ENCODE measurements at regions not wholly inside any gene's neighbourhood (a gene's known extent, or its start where the extent isn't known, plus 50 kb on each side); places are given as distances from the start of the nearest gene placed in this dataset.

DNA sequence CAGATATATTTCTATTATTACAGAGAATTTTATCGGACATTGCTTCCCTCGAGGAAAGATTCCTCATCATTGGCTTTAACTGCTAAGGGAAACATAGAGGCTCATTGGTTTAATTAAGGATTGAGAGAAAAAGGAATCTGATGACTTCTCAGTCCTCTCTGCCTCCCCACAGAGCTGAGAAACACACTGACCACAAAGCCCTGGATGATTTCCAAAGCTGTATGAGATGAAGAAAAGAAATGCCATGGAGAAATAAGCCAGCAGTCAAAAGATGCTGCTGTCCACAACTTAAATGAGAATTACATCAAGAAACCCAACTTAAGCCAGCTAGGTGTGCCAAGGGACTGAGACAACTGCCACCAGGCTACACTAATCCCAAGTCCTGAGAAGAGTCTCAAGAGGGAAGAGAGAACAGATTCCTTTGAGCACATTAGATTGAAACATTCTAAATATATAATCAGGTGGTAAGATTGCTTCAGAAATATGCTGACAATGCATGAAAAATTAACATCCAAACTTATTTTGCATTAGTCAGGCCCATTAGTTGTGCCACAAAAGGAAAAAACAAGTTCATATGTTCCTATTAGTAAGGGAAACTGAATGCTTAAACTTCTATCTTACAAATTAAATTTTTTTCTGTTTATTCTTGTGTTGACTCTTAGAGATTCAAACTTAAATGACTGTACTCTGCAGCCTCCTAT, 308.1 kb upstream of the CYRIA start:
- TF ChIP-seq, protein P1, sequence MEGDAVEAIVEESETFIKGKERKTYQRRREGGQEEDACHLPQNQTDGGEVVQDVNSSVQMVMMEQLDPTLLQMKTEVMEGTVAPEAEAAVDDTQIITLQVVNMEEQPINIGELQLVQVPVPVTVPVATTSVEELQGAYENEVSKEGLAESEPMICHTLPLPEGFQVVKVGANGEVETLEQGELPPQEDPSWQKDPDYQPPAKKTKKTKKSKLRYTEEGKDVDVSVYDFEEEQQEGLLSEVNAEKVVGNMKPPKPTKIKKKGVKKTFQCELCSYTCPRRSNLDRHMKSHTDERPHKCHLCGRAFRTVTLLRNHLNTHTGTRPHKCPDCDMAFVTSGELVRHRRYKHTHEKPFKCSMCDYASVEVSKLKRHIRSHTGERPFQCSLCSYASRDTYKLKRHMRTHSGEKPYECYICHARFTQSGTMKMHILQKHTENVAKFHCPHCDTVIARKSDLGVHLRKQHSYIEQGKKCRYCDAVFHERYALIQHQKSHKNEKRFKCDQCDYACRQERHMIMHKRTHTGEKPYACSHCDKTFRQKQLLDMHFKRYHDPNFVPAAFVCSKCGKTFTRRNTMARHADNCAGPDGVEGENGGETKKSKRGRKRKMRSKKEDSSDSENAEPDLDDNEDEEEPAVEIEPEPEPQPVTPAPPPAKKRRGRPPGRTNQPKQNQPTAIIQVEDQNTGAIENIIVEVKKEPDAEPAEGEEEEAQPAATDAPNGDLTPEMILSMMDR (conservative IDR thresholded peaks at IDR 0.05; ENCODE audit: low read depth in 2 of 2) = no peak
- no peak for TF ChIP-seq EZH2 (IDR thresholded peaks at IDR 0.05; ENCODE audit: low read depth, unreplicated experiment)
- TF ChIP-seq POLR2AphosphoS5 (IDR thresholded peaks at IDR 0.05; ENCODE audit: low read depth) = no peak
- TF ChIP-seq, protein P2, sequence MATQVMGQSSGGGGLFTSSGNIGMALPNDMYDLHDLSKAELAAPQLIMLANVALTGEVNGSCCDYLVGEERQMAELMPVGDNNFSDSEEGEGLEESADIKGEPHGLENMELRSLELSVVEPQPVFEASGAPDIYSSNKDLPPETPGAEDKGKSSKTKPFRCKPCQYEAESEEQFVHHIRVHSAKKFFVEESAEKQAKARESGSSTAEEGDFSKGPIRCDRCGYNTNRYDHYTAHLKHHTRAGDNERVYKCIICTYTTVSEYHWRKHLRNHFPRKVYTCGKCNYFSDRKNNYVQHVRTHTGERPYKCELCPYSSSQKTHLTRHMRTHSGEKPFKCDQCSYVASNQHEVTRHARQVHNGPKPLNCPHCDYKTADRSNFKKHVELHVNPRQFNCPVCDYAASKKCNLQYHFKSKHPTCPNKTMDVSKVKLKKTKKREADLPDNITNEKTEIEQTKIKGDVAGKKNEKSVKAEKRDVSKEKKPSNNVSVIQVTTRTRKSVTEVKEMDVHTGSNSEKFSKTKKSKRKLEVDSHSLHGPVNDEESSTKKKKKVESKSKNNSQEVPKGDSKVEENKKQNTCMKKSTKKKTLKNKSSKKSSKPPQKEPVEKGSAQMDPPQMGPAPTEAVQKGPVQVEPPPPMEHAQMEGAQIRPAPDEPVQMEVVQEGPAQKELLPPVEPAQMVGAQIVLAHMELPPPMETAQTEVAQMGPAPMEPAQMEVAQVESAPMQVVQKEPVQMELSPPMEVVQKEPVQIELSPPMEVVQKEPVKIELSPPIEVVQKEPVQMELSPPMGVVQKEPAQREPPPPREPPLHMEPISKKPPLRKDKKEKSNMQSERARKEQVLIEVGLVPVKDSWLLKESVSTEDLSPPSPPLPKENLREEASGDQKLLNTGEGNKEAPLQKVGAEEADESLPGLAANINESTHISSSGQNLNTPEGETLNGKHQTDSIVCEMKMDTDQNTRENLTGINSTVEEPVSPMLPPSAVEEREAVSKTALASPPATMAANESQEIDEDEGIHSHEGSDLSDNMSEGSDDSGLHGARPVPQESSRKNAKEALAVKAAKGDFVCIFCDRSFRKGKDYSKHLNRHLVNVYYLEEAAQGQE (IDR thresholded peaks at IDR 0.05; ENCODE audit: unreplicated experiment) = no peak
- no peak for TF ChIP-seq EZH2phosphoT487 (IDR thresholded peaks at IDR 0.05; ENCODE audit: unreplicated experiment)
- no peak for TF ChIP-seq ZNF114 (CRISPR knock-in tag; IDR thresholded peaks at IDR 0.05)
- no peak for TF ChIP-seq JUNB (IDR thresholded peaks at IDR 0.05; ENCODE audit: unreplicated experiment)

All from GM23338 (cell line).